ENCODE measurements at regions not wholly inside any gene's neighbourhood (a gene's known extent, or its start where the extent isn't known, plus 50 kb on each side); places are given as distances from the start of the nearest gene placed in this dataset.

- no peak for TF ChIP-seq TAF1 (IDR thresholded peaks at IDR 0.05; ENCODE audit: low read depth)
- TF ChIP-seq NFIC (IDR thresholded peaks at IDR 0.05) = no peak
These were observed 177.9 kb upstream of the CADM1 start for GRCh38 chr11:115682101-115682500.

- no peak for TF ChIP-seq REST (IDR thresholded peaks at IDR 0.05; ENCODE audit: low read depth)
- no peak for TF ChIP-seq RAD21 (IDR thresholded peaks at IDR 0.05; ENCODE audit: low read depth)
- TF ChIP-seq MAX (IDR thresholded peaks at IDR 0.05) = no peak
- TF ChIP-seq FOXM1 (IDR thresholded peaks at IDR 0.05; ENCODE audit: borderline replicate concordance, low read depth) = no peak
- no peak for TF ChIP-seq ZBTB7A (IDR thresholded peaks at IDR 0.05; ENCODE audit: low read depth)
- TF ChIP-seq TCF12 (IDR thresholded peaks at IDR 0.05; ENCODE audit: low read depth) = no peak
- no peak for TF ChIP-seq USF1 (IDR thresholded peaks at IDR 0.05)
- TF ChIP-seq EP300 (IDR thresholded peaks at IDR 0.05; ENCODE audit: borderline replicate concordance) = no peak
These were observed 175.7 kb upstream of the CADM1 start for GRCh38 chr11:115679945-115680344.

- no peak for TF ChIP-seq ZBTB7A (IDR thresholded peaks at IDR 0.05; ENCODE audit: low read depth)
- TF ChIP-seq TEAD4 (IDR thresholded peaks at IDR 0.05) = no peak
- TF ChIP-seq RAD21 (IDR thresholded peaks at IDR 0.05; ENCODE audit: low read depth) = no peak
- no peak for TF ChIP-seq EGR1 (IDR thresholded peaks at IDR 0.05)
- TF ChIP-seq FOXM1 (IDR thresholded peaks at IDR 0.05; ENCODE audit: borderline replicate concordance, low read depth) = no peak
- TF ChIP-seq USF1 (IDR thresholded peaks at IDR 0.05) = no peak
- no peak for TF ChIP-seq CEBPB (IDR thresholded peaks at IDR 0.05)
- TF ChIP-seq MAX (IDR thresholded peaks at IDR 0.05) = no peak
- TF ChIP-seq TAF1 (IDR thresholded peaks at IDR 0.05; ENCODE audit: low read depth) = no peak
- TF ChIP-seq REST (IDR thresholded peaks at IDR 0.05; ENCODE audit: low read depth) = no peak
- no peak for TF ChIP-seq CREB1 (IDR thresholded peaks at IDR 0.05; ENCODE audit: low read depth)
These were observed 174.7 kb upstream of the CADM1 start for GRCh38 chr11:115678942-115679341.

- TF ChIP-seq TAF1 (IDR thresholded peaks at IDR 0.05; ENCODE audit: low read depth) (no peak), FOXM1 (IDR thresholded peaks at IDR 0.05; ENCODE audit: borderline replicate concordance, low read depth) (no peak), CEBPB (IDR thresholded peaks at IDR 0.05) (no peak), EP300 (IDR thresholded peaks at IDR 0.05; ENCODE audit: borderline replicate concordance) (no peak), USF1 (IDR thresholded peaks at IDR 0.05) (no peak), TCF12 (IDR thresholded peaks at IDR 0.05; ENCODE audit: low read depth) (no peak), EGR1 (IDR thresholded peaks at IDR 0.05) (no peak), MAX (IDR thresholded peaks at IDR 0.05) (no peak), RAD21 (IDR thresholded peaks at IDR 0.05; ENCODE audit: low read depth) (no peak)
These were observed 173.0 kb upstream of the CADM1 start for GRCh38 chr11:115677190-115677589.

- TF ChIP-seq EGR1 (IDR thresholded peaks at IDR 0.05) (no peak), ZBTB7A (IDR thresholded peaks at IDR 0.05; ENCODE audit: low read depth) (no peak), NFIC (IDR thresholded peaks at IDR 0.05) (no peak), RAD21 (IDR thresholded peaks at IDR 0.05; ENCODE audit: low read depth) (no peak), USF1 (IDR thresholded peaks at IDR 0.05) (no peak), TAF1 (IDR thresholded peaks at IDR 0.05; ENCODE audit: low read depth) (no peak), MAX (IDR thresholded peaks at IDR 0.05) (no peak), CREB1 (IDR thresholded peaks at IDR 0.05; ENCODE audit: low read depth) (no peak), REST (IDR thresholded peaks at IDR 0.05; ENCODE audit: low read depth) (no peak), FOXM1 (IDR thresholded peaks at IDR 0.05; ENCODE audit: borderline replicate concordance, low read depth) (no peak), CEBPB (IDR thresholded peaks at IDR 0.05) (no peak), YY1 (IDR thresholded peaks at IDR 0.05; ENCODE audit: low read depth) (no peak), EP300 (IDR thresholded peaks at IDR 0.05; ENCODE audit: borderline replicate concordance) (no peak)
These were observed 172.6 kb upstream of the CADM1 start for GRCh38 chr11:115676768-115677167.

Measured in Ishikawa (cell line).